Hippocampal formation (tissue), 2 donors: ENCODE measurements at regions not wholly inside any gene's neighbourhood (a gene's known extent, or its start where the extent isn't known, plus 50 kb on each side); places are given as distances from the start of the nearest gene placed in this dataset.
"Not testable (repeated sequence)": the region's sequence is repeated elsewhere in the genome, so short reads cannot be mapped to it uniquely, and the experiment has no call there.

Source experiments
- DNase-seq, 2 donors: peaks; one replicate each; lab custom pipeline; 2025; lab: John Stamatoyannopoulos, UW

DNA sequence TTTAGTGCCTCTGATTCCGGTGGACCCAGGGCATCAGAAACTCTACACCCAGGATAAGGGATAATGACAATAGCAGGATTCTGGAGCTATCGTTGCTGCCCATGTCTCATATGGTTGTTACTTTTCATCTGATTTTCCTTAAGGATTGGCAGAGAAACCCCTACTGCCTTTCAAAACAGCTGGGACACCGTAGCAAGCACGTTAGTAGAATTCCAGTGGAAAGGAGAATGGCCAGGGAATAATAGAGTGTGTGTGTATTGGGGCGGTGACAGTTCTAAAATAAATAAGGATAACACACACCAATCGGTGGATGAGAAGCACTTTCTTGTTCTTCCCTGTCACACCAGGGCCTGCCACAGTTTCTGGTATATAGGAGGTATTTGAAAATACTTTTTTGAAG, 251.8 kb downstream of the HAPSTR1 start:
- no peak for DNase-seq

DNA sequence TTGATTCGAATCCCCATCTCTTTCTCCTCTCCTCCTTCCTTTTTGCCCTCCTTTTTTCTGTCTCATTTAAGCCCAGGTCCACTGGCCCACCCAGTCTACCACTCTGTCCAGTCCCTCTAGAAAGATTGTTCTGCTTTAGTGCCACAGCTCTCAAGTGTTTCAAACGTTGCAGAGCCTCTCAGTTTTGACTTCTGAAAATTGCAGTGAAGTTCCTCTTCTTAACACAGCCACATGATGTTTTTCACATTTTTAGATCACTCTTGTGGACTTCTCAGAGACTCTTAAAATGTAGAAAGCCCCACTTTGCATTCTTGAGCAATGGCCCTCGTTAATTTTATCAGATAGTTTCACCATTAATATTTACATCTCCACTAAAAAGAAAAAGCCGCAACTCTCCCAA, 253.1 kb downstream of the HAPSTR1 start:
- DNase-seq: no peak

DNA sequence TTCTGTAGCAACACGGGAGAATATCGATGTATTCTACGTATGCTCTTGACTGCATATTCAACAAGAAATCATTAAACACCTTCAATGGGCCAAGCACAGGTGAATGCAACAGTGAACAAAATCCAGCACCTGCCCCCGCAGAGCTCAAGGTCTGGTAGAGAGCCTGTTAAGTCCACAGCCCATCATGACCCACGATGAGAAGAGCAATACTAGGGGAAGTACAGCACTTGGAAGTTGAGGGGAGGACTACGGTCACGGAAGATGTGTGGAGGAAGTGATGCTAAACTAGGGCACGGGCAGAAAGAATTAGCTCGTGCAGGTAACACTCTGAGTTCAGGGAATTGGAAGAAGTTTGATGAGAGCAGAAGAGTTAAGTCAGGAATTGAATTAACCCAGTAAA, 253.6 kb downstream of the HAPSTR1 start:
- DNase-seq: no peak

GRCh38 chr16:9345880-9346279, 254.4 kb downstream of the HAPSTR1 start:
- DNase-seq: no peak

GRCh38 chr16:9348912-9349311, 257.5 kb downstream of the HAPSTR1 start:
- DNase-seq: no peak

GRCh38 chr16:9349373-9349960, 258.0 kb downstream of the HAPSTR1 start:
- not testable (repeated sequence) for DNase-seq

- not testable (repeated sequence) for DNase-seq
Measured at GRCh38 chr16:9350119-9350799, 258.8 kb downstream of the HAPSTR1 start.

GRCh38 chr16:9351440-9351839, 260.0 kb downstream of the HAPSTR1 start:
- no peak for DNase-seq

DNA sequence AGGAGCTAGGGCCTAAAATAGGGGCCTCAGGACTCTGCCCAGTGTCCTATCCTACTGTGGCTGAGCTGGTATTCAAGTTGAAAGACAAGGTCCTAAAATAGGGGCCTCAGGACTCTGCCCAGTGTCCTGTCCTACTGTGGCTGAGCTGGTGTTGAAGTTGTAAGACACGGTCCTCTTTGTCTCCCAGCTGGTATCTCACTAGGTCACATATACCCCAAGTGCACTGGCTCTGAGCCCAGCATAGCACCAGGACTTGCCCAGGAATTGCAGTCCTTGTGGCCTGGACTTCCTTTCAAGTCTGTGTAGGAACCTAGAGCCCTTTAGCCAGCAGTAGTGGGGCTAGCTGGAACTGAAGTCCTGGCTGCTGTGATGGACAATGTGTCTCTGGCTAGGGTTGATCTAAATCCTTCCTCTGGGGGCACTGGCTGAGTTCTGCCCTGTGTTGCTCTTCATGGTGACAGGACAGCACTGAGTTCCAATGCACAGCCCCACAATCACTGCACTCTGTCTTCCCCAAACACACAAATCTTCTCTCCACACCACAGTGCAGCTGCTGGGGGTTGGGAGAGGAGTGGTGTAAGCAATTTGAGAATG, 260.5 kb downstream of the HAPSTR1 start:
- no peak for DNase-seq

GRCh38 chr16:9357829-9358228, 266.4 kb downstream of the HAPSTR1 start:
- DNase-seq: no peak

DNA sequence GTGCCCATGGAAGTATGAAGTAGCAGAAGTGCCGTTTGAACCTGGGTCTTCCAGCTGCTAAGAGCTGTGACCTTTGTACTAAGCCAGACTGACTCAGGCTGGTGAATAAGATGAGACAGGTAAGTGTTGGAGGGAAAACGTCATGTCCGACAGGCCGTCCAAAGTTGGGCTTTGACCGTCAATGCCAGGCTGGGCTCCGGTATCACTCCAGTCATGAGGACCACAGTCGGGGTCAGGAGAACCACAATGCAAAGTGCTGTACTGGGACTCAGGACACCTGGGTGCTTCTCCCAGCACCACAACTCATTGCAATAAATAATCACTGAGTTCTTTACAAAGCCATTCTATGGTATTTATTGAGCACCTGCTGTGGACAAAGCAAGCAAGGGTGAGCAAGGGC, 268.6 kb downstream of the HAPSTR1 start:
- no peak for DNase-seq

- no peak for DNase-seq
Measured at GRCh38 chr16:9362050-9362449, 270.6 kb downstream of the HAPSTR1 start.

DNA sequence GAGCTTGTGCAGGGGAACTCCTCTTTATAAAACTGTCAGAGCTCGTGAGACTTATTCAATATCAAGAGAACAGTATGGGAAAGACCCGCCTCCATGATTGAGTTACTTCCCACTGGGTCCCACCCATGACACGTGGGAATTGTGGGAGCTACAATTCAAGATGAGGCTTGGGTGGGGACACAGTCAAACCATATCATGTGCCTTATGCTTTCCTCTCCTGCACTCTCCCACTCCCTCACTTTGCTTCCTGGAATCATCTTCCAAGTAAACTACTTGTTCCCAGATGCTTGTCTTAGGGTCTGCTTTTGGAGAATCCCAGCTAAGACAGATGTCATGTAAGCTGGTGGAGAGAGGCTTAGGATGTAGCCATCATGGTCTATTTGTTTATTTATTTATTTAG, 271.2 kb downstream of the HAPSTR1 start:
- no peak for DNase-seq

DNA sequence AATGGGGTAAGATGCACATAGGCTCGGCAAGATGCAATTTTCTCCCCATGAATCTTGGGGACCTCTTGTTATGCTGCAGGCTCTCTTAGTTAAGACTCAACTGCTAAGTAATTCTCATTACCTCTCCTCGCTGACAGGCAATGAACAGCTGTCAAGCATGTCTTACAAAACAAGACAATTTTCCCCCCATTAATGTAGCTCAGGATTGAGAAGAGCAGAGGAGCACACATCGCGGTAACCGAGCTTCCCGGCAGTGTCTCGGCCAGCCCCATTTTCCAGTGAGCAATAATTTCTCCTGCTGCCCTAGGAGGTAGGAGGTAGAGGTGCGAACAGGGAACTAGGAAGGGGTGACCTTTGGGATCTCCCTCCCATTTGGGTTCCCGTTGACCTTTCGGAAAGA, 272.1 kb downstream of the HAPSTR1 start:
- DNase-seq: no peak

DNA sequence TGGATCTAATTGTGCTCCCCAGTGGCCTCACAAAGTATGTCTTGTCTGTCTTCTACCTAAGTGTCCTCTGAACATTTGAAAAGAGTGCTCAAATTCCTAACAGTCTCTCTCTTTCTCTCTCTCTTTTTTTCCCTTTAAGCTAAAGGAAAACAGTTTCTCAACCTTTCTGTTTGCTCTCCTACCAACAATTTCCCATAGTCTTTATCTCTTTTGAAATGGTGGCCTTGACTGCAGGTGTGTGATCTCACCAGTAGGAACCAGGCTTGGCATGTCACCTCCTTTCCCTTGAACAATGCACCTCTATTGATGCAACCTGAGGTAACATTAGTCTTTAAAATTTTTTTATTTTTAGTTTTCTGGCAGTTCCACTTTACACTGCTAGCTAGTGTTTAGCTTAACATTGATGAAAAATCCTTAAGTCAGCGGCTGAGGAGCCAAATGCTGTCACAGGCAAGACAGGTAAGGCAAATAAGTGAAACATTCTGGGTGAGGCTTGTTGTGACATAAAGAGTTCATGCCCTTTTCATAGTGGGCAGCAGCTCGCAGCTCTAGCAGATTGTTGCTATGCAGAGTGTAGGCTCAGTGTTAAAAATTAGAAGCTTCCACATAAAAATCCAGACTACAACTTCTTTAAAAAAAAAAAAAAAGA, 273.4 kb downstream of the HAPSTR1 start:
- DNase-seq: no peak

- peak; percentile 70 to 88 for DNase-seq
Measured at GRCh38 chr16:9365370-9365728, 273.9 kb downstream of the HAPSTR1 start.

DNA sequence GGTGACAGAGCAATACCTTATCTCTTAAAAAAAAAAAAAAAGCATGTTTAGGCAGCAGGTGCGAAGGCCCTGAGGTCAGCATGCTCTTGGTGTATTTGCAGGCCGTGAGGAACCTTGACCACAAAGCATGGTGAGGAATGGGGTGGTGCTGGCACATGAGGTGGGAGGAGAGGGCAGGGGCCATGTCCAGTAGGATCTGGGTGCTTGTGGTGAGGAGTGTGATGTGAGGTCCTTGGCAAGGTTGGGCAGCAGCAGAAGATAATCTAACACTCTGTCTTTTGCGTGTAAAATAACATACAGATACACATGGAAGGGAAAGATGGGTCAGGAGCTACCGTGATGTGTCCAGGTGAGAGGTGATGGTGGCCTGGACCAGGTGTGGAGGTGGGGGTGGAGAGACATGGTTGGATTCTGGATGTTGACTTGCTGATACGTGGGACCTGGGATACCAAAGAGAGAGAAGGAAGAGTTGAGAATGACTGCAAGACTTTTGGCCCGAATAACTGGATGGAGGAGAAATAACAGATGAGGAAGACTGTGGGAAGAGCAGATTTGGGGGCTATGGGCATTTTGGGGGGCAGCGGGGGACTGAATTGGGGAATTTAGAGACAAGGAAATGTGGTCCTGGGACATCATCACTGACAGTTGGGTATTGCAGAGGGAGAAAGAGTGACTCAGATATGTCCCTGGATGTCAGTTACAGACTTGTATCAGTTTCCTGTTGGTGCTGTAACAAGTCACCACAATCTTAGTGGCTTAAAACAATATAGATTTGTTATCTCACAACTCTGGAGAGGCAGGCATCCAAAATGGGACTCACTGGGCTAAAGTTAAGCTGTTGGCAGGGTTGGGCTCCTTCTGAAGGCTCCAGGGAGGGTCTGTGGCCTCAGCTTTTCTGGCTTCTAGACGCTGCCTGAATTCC, 274.9 kb downstream of the HAPSTR1 start:
- no peak for DNase-seq

- no peak for DNase-seq
Measured at GRCh38 chr16:9370061-9370491, 278.6 kb downstream of the HAPSTR1 start.

- DNase-seq: no peak
Measured at GRCh38 chr16:9371713-9372448, 280.4 kb downstream of the HAPSTR1 start.

DNA sequence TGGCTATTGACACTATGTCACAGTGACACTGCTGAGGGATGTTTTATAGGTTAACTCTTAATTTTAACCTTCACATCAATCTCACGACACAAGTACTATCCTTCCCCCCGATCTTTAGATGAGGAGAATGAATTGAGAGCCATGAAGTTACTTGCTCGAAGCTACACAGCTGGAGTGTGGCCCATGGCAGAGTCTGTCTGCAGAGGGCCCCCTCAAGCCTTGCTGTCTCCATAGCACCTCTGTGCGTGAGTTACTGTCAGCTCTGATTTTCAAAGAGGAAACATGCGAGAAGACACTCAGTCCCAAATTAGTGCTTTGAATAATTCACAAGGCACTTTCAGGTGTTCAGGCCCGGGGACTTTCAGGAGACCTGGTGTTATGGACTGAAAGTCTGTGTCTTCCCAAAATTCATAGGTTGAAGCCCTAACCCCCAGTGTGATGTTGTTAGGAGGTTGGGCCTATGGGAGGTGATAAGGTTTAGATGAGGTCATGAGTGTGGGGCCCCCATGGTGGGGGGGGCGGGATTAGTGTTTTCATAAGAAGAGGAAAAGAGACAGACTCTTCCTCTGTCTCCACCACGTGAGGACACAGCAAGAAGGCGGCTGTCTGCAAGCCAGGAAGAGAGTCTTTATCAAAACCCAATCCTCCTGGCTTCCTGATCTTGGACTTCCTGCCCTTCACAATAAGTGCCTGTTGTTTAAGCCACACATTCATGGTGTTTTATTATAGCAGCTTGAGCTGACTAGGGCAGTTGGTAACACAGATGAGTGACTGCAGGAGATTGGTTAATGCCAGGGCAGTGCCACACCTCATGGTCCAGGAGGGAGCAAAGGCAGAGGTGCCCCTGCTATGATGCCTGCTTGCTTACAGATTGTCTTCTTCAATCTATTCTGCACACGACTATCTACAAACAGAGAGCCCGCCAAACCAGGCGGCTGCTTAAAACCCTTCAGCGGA, 281.8 kb downstream of the HAPSTR1 start:
- DNase-seq: peak in 1 of 2 donors; percentile 11
